Activated CD4-positive, alpha-beta T cell treated with anti-CD3 and anti-CD28 coated beads, Interleukin-10, Interleukin-2, amounts not matched to agents 100 ng/mL and 50 ng/mL, durations not matched to agents 16 hours and 8 hours (primary cell): ENCODE measurements at regions not wholly inside any gene's neighbourhood (a gene's known extent, or its start where the extent isn't known, plus 50 kb on each side); places are given as distances from the start of the nearest gene placed in this dataset.

Experiments used
- DNase-seq: peaks from one replicate; pipeline ENCODE4 v3.0.0-alpha.2; 2020

DNA sequence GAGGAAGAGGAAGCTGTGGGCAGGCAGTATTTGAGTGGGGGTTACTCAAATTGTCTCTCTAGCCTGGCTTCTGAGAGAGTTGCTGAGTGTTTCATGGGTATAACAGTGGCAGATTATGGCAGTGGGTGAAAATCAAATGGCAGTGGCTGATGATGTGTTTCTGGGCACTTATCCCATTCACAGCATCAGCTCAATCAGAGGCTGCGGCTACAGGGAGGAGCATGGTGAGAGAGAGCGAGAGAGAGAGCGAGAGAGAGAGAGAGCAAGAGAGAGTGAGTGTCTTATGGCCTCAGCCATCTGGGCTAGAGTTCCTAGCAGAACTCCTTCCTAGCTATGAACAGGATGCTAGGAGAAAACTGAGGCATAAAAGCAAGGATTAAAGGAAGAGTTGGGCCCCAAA, 178.9 kb downstream of the OLFM4 start:
- DNase-seq: no peak

DNA sequence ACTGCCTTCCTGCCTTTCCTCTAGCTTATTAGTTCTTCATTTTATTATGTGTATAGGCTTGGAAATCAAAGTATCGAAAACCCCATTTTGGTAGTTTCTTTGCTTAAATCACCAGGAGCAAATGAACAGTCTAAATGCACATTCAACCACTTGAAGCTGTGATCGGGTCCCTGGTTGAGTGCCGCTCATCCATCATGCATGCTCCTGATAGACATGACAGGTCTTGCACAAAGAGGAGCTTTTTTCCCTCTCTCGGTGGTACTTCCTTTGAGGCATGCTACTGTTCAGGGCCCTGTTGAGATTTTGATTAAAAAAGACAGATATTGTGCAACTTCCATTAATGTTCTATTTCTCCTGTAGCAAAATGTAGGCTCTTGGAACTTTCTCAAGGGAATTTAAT, 185.8 kb downstream of the OLFM4 start:
- no peak for DNase-seq

DNA sequence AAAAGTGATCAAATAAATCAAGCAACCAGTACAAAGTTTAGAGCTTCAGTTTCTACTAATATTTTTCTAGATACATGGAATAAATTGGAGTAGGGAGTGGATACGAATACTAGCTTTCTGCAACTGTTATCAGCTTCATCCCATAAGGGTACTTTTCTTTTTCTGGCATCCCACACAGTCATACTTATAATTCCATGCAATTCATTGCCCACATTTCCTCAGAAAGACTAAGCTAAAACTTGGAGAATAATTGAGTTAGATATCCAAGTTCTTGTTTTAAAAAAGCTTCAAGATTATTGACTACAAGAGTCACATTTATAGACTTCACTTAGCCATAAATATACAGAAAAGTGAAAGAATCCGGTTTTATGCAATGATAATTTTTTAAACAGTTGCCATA, 186.9 kb downstream of the OLFM4 start:
- DNase-seq: no peak

DNA sequence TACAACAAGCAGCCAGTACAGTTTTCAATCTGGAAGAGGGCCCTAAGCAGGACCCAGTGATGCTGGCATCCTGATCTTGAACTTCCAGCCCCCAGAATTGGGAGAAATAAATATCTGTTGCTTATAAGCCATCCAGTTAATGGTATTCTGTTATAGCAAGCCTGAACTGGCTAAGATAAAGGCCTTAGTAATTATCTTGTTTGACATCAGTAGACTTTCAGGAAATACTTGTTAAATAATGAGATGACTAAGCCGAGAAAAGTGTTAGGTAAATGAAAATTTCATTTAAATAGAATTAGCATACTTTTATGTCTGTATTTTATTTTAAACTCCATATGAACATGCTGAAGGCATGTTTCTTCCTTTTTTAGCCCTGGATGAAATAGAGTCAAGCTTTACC, 188.2 kb downstream of the OLFM4 start:
- DNase-seq: no peak

DNA sequence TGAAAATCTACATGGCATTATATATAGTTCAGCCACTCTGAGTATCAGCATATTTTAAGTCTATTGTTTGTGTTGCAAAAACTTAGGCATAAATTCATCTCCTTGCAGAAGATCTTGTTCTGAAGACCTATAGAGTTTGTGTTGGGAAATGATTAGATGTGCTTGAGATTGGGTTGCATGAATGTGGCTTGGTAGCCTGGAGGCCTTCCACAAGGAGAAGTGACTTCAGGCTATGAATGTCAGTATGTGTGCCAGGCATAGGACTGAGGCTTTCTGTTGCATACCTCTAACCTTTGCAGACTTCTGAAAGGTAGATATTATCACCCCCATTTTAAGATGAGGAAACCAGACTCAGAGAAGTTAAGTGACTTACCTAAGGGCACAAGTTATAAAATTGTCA, 188.6 kb downstream of the OLFM4 start:
- no peak for DNase-seq

DNA sequence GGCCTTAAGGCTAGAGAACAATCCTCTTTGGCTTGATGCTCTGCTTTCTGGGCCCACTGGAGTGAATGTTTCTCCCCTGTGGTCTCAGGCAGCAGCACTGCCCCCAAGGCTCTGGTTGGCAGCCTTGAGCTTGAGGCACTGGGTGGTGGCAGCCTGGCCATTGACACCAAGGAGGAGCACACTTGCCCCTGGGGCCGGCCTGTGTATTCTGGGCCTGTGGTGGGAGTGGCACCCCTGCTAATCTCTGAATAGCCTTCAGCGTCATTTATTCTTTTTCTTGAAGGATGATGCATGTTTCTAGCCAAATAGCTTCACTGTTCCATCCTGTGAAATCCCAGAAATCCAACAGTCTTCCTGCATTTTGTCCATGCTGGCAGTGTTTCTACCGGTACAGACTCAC, 191.4 kb downstream of the OLFM4 start:
- DNase-seq: no peak

DNA sequence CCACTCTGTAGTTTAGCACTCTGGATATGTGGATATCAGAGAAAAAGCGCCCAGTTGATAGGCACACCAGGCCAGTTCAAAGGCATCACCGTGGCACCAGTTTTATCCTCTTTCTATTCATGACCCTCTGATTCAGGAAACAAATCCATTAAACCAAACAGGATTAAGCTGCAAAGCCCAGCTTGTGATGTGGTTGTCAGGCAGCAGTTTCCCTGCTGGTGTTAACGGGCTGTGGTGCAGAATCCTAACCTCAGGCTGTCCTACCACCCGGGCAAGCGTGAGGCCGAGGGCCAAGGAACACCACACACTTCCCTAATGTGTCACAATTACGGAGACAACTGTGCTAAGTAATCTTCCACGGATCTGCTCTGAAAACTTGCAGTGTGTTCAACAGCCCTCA, 209.1 kb downstream of the OLFM4 start:
- no peak for DNase-seq

DNA sequence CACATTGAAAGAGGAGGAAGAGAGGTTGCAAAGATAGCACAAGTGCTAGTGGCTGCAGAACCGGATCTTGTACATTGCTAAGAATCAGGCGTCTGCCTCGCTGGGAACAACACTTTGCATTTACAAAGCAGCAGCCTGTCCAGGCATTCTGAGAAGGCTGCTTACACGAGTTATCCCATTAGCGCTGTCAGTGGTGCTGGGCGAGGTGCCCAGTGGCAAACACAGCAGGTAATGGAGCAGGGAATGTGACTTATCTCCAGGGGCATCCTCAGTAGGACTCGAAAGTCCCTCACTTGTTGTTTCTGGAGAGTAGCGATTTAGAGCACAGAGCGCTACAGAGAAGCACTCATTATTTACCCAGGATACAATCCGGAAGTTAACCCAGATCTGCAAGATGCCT, 209.6 kb downstream of the OLFM4 start:
- DNase-seq: no peak

DNA sequence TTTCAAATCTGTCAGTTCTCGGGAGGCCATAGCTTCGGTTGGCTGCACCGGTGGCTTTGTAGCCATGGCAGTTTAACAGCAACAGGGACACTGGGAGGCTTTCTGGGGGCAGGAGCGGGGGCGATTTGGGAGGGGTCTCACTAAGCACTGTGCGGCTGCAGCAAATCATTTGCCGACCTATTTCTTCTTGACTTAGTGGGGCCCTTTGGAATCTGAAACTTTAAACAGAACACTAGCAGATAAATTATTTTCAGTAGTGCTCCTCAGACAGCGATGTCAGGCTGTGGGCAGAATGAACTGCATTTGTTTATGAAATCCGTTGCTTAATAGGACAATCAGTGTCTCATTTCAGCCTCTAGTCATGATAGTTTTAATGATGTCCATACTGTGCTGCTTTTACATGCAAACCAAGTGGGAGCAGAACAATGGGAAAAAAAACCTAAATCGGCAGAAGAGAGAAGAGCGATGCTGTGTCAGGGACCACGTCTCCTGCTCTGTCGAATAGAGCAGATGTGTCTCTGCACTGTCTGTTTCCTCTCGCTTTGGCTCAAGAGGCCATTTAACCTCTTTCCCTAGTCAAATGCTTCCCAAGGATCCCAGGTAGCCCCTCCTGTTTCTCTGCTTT, 211.9 kb downstream of the OLFM4 start:
- no peak for DNase-seq

DNA sequence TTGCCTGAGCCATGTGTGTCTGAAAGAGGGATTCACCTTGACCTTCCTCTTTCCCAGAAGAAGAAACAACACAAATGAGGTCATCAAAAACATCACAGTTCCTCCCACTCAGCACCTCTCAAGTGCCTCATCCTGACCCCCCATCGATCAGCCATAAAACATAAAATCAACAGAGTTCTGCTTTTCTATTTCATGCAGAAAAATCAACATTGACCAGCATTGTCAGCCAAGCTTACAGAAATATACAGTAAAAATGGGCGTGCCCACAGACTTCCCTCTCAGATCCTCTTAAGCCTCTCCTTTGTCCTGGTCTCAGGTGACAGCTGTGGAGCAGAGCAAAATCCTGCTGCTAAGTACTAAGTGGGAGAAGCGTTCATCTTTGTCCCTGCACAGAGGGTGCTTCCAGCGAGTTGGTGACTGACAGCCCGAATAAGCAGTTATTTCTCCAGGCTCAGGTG, 213.3 kb downstream of the OLFM4 start:
- DNase-seq: no peak

DNA sequence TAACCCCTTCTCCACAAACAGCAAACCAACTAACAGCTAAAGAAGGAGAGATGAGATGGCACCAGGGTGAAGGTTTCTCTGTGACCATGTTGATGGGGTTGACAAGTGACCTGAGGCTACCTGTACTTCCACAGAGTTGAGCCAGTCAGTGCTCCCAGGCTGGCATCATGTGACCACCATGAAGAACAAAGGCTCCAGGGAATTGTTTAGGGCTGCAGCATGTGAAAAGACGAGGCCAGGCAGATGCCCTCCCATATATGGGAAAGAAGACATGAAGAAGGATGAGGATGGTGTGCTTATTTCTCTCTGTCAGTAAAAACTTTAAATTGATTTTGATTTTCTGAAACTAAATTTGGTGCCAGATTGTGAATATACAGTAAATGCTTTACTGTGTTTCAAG, 220.6 kb downstream of the OLFM4 start:
- no peak for DNase-seq

DNA sequence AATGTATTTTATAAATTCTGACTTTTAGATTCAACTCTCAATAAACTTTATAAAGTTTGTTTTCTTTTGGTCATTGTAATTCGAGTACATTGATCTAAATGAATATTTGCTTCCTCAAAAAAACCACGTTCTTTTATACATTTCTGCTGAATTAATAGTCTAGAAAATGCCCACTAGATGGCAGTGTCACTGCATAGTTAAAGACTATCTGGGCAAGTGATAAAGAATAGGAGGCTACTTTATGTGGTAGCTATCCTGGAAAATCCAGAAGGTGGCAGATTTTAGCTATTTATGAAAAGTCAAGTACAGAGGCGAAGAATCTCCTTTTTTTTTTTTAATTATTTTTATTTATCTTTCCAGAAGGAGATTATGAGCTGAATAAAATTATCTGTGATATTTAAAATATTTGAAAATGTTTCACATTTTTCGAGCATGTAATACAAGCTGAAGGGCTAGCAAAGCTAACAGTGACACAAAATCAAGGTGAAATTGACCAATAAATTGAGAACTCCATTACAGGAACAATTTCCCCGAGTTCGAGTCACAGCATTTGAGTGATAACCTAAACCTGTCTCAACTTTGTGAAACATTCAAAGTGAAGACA, 221.8 kb downstream of the OLFM4 start:
- DNase-seq: peak; percentile 68

DNA sequence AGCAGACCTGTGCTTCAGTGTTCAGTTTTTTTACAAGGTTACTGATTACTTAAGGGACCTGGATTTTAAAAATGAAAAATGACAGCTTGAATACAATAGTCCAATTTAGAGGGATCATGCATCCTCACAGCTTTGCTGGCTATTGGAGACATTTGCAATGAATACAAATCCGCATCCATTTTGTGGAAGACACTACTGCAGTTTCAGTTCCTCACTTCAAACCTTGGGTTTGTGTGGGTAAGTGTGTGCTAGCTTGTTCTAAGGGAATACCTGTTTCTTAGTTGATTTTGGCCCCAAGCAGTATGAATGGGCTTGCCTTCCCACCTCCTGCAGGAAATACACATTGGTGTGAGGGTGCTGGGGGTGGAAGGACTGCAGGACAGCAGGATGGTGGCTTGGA, 222.4 kb downstream of the OLFM4 start:
- DNase-seq: no peak

DNA sequence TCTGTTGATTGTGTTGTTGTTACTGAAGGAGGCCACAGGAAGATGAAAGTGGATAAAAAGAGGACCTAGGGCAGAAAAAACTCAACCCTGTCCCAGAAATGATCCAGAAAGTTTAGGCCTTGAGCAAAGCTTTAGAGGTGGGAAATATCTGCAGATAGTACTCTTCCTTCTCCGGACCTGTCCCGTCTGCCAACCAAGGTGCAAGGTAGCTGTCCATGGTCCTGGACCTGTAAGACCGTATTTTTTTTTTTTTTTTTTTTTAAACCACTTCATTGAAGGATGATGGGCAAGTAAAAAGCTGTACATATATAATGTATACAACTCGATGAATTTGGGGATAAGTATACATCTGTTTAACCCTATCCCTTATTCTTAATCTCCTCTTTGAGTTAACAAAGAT, 225.9 kb downstream of the OLFM4 start:
- DNase-seq: no peak

DNA sequence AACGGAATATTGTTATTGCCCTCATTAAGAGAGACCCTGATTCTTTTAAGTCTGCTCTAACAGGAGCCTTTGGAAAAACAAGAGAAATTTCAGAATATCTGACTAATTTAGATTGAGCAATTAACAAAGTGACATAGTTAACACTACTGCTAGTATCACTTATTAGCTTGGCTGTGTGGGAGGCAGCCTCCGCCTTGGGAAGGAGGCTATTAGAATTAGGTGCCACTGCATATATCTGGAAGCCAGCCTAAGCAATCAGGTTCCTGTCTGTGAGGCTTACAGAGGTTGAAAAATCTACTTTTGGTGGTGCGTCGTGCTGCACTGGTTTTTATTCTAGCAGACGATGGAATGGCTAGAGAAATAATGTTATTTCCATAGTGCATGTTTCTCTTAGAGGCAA, 227.2 kb downstream of the OLFM4 start:
- DNase-seq: no peak

DNA sequence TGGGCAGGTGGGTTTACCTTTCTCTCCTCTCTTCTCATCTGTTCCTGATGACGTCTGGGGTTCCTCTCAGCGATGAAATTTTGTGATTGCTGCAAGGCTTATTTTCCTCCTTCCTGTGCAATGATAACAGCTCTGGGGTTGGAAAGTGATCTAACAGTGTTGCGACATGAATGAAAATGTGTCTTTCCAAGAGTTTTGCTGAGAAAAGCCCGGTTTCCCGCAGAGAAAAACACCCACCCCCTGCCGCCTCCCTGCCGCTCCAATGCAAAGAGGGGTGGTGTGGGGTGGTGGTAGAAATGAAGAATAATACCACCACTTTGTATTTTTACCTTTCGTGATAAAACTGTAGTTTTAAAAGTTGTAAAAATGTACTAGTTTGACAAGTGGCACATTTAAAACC, 232.0 kb downstream of the OLFM4 start:
- DNase-seq: no peak

DNA sequence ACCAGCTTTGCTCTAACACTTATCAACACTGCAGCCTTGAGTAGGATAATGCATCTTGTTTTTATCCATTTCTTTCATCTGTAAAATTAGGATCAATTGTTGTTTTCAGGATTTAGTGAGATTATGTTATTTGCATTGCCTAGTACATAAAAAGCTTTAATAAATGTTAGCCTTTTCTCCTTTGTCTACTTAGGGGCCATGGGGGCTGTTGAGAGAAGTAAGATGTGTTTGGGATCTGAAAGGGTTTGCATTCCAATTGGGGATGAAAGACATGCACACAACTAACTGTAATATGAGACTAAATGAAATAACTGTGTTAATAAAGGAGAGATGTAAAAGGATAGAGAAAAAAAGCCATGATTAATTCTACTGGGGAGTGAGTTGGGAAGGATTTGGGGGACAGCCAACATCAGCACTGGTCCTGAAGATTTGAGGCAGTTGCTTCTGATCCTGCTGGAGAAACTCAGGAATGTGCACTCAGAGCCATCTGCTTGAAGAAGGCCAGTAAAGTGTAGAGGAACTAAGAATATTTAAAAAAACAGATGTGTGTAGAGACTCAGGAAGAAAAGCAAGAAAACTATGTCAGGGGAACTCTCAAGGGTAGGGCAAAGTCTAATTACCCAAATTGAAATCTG, 236.3 kb downstream of the OLFM4 start:
- DNase-seq: no peak

DNA sequence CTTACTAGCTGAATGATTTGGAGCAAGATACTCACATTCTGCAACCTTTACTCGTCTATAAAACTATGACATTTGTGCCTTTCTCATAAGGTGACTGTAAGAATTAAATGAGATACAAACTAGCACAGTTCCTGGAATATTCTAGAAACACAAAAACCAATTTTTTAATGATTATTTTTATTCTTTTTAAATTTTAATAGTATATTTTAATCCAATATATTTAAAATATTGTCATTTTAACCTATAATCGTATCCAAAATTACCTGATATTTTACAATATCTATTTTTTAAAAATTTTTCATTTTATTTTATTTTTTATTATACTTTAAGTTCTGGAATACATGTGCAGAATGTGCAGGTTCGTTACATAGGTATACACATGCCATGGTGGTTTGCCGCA, 238.1 kb downstream of the OLFM4 start:
- no peak for DNase-seq

DNA sequence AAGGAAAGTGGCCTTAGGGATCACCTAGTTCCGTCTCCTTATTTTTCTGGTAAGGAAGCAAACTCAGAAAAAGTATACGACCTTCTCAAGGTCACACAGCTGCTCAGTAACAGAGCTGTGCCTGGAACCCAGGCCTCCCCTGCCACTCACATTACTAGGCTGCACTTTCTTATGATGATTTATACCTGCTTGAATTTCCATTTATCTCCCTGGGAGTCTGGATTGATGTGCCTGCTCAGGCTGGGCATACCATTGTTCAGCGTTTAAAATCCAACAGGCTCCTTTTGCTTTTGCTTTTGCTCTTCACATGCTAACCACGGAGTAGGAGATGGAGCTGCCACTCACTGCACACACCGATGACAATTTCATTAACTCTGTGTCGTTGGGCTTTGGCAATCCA, 241.0 kb downstream of the OLFM4 start:
- DNase-seq: no peak

DNA sequence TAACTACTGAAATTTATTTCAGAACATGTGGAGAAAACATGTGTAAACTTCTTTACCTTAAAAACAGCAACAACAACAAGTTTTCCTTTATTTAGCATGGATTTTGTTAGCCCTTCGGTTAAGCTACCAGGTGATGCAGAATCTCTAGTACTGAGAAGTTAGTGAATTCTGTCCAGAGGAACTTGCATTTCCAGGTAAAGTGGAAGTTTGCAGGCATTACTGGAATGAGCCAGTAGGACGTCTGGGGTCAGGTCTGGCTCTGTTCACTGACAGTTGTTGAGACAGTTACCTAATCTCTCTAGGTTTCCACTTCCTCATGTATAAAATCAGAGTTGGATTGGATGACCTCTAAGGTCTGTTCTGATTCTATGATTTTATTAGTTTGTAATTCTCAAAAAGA, 244.3 kb downstream of the OLFM4 start:
- DNase-seq: no peak

DNA sequence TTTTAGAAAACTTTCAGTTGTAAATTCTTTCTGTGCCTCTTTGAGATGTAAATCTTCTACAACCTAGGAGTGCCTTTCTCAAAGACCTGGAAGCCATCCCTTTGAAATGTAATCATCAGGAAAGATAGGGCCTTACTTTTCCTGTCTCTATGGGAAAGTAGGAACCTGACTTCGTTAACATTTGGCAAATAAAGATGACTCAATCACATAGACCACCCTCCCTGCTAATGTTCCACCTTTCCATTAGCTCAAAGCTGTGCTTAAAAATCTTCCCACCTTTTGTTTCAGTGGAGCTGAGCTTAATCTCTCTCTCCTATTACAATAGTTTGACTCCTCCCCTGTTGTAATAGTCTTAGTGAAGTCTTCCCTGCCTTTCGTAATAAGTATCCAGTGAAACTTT, 247.7 kb downstream of the OLFM4 start:
- no peak for DNase-seq

DNA sequence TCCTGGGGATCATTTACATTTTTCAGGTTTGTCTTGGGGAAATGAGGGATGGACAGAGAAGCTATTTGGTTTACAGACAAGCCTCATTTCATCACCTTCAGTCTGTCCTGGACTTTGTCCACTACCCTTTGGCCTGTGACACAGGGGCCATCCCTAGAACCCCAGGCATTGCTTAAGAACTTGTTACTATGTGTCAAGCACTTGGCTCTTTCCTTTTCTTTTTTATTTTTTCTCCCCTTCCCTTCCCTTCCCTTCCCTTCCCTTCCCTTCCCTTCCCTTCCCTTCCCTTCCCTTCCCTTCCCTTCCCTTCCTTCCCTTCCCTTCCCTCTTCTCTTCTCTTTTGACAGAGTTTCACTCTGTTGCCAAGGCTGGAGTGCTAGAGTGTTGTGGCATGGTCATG, 253.1 kb downstream of the OLFM4 start:
- no peak for DNase-seq

DNA sequence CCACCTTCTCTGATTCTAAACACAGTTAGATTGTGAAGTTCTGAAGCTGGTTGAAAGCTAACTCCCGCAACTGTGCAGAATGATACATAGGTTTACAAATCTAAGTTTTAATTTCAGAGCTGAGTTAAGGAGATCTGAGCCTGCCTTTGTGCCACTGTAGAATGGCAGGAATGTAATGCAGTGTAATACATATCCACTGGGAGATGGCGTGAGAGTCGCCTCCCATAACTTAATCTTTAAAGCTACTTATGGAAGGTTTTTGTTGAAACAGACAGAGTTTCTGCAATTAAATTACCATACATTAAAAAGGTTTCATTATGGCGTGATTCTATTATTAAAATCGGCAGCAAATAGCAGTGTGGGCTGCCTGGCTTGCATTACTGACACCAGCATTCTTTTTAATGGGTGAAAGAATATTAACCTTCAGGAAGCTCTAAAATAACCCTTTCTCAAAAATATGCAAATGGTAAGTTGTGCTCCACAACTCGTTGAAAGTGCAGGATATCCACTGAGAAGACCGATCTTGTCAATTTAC, 257.4 kb downstream of the OLFM4 start:
- no peak for DNase-seq

DNA sequence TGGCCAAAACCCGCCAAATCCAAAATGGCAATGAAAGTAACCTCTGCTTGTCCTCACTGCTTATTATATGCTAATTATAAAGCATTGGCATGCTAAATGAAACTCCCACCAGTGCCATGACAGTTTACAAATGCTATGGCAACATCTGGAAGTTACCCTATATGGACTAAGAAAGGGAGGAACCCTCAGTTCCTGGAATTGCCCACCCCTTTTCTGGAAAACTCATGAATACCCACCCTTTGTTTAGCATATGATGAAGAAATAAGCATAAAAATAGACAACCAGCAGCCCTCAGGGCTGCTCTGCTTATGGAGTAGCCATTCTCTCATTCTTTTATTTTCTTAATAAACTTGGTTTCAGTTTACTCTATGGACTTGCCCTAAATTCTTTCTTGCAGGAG, 269.8 kb downstream of the OLFM4 start:
- no peak for DNase-seq

DNA sequence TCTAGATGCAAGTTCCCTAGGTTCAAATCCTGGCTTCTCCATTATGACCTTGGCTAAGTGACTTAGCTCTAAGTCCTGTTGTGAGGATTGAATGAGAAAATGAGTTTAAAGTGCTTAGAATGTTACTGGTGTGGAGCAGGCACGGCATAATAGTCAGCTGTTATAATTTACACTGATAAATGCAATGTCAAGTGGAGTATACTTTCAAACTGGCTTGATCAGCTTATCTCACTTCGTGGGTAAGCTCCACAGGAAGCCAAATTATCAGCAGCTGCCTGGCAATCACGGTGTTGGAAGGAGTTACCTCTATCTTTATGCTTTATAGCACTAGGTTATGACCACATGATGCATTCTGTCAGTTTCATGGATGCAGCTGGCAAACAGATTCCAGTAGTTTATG, 272.8 kb downstream of the OLFM4 start:
- no peak for DNase-seq
